ENCODE measurements at regions not wholly inside any gene's neighbourhood (a gene's known extent, or its start where the extent isn't known, plus 50 kb on each side); places are given as distances from the start of the nearest gene placed in this dataset.

- no peak for DNase-seq (ENCODE audit: low spot score)
Observed at GRCh38 chr2:5484868-5485267, 207.3 kb upstream of the SOX11 start.

GRCh38 chr2:5491523-5491922 lies 200.7 kb upstream of the SOX11 start:
- no peak for DNase-seq (ENCODE audit: low spot score)

DNA sequence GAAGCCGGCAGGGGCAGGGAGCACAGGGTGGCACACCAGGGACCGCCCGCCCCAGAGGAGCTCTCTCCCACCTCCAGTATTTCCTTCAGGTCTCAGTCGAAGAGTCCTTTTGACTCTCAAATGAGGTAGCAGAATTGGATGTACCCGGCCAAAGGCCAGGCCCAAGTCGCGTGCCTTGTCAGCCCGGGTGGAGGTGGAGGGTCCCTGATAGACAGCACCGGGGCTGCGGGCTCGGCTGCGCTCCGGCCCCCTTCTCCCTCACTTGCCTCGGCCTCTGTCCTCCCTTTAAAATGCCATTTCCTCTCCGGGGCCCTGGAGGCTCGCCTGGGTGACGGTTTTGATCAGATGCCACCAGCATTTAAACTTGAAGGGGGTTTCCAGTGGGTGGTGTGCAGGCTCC lies 198.9 kb upstream of the SOX11 start:
- DNase-seq (ENCODE audit: low spot score) = no peak

GRCh38 chr2:5494212-5494611 lies 198.0 kb upstream of the SOX11 start:
- DNase-seq (ENCODE audit: low spot score) = no peak

DNA sequence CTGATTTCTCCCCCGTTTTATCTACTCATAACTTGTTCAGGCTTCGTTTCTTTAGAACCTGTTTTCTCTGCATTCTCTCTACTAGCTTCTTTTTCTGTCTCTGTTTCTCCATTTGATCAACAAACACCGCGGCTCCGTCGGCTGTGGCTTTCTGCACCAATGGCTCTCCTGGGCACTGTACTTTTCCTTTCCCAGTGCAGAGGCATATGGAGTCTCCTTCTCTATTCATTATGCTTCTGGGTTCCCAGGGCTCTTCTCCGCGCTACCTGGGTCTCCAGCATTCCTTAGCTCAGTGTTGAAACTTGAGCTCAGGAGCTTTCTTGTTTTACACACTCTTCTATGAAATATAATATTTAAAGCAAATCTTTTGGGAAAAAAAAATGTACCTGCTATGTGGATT lies 196.6 kb upstream of the SOX11 start:
- no peak for DNase-seq (ENCODE audit: low spot score)

GRCh38 chr2:5497874-5498273 lies 194.3 kb upstream of the SOX11 start:
- DNase-seq (ENCODE audit: low spot score) = no peak

DNA sequence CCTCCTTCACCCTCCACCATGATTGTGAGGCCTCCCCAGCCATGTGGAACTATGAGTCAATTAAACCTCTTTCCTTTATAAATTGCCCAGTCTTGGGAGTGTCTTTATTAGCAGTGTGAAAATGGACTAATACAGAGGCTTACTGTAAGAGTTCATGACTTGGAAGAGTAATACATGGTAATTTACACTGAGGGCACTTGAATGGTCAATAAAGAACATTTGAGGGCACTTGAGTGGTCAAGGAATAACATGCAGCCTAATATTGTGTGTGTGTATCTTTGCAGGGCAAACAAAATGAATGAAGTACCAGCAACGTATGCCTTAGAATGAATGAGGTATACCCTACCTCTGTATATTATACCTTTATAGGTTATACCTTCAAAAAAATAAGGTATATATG lies 190.4 kb upstream of the SOX11 start:
- DNase-seq (ENCODE audit: low spot score) = no peak

- DNase-seq (ENCODE audit: low spot score) = no peak
Observed at GRCh38 chr2:5502385-5502784, 189.8 kb upstream of the SOX11 start.

DNA sequence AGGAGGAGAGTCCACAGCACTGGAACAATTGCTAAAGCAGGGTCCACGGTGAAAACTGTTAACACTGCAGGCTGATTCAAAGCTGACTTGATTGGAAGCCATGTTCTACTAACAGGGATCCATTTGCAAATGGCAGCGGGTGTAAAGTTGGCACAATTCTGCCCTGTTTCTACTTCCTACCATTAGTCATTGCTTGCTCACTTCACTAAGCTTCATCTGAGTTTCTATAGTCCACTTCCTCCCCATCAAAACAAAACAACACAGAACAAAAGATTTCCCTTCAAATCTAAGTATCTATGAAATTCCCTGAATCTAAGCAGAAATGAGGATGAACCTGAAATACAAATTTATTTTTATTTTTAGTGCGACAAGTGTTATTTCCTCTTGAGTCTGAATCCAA lies 187.4 kb upstream of the SOX11 start:
- no peak for DNase-seq (ENCODE audit: low spot score)

- no peak for DNase-seq (ENCODE audit: low spot score)
Observed at GRCh38 chr2:5507367-5507766, 184.8 kb upstream of the SOX11 start.

DNA sequence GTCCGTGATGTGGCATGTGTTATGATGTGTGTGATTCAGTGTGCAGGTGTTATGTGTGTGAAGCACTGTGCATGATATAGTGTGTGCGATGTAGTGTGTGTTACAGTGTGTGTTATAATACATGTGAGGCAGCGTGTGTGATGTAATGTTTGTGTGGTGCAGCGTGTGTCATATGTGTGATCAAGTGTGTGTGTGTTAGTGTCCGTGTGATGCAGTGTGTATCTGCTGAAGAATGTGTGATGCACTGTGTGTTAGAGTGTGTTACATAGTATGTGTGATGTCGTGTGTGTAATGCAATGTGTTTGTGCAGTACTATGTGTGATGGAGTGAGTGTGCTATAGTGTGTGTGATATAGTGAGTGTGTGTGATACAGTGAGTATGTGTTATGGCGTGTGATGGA lies 182.8 kb upstream of the SOX11 start:
- no peak for DNase-seq (ENCODE audit: low spot score)

DNA sequence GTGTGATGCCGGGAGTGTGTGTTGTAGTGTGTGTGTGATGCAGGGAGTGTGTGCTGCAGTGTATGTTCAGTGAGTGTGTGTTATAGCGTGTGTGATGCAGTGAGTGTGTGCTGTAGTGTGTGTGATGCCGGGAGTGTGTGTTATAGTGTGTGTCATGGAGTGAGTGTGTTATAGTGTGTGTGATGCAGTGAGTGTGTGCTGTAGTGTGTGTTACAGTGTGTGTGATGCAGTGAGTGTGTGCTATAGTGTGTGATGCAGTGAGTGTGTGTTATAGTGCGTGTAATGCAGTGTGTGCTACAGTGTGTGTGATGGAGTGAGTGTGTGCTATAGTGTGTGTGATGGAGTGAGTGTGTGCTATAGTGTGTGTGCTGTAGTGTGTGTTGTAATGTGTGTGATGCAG lies 182.1 kb upstream of the SOX11 start:
- no peak for DNase-seq (ENCODE audit: low spot score)

GRCh38 chr2:5515693-5516092 lies 176.5 kb upstream of the SOX11 start:
- no peak for DNase-seq (ENCODE audit: low spot score)

DNA sequence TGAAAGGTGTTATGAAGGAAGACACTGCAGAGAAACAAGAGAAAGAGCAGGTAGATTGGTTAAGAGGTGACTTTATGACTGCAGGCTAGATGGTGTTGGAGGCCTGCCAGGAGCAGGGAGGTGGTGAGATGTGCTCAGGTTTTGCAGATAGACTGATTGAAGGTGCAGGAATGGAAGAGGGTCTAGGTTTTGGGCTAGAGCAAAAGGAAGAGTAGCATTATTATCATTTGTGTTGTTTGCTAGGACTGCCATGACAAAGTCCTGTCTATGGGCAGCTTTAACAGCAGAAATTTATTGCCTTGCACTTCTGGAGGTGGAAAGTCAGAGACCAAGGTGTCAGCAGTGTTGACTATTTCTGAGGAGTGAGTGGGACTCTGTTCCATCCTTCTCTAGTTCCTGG lies 172.9 kb upstream of the SOX11 start:
- no peak for DNase-seq (ENCODE audit: low spot score)

- DNase-seq (ENCODE audit: low spot score) = no peak
Observed at GRCh38 chr2:5520463-5520972, 171.7 kb upstream of the SOX11 start.

- DNase-seq (ENCODE audit: low spot score) = no peak
Observed at GRCh38 chr2:5521461-5521860, 170.7 kb upstream of the SOX11 start.

DNA sequence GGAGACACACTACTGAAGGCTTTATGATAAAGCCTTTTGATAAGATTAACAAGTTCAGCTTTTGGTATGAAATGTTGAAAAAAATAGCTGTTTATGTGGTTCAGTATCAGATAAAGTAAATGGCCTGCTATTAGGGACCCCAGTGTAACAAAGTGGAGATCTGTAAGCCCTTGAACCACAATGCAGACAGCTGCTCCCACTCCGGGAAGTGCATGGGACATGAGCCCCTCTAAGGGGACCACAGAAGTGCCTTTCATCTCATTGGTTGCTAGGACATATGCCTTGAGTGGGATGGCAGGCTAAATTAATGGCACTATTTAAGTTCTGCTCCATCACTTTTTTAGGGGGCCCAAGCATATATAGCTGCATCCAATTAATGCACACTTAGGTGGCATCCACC lies 167.6 kb upstream of the SOX11 start:
- DNase-seq (ENCODE audit: low spot score) = no peak

DNA sequence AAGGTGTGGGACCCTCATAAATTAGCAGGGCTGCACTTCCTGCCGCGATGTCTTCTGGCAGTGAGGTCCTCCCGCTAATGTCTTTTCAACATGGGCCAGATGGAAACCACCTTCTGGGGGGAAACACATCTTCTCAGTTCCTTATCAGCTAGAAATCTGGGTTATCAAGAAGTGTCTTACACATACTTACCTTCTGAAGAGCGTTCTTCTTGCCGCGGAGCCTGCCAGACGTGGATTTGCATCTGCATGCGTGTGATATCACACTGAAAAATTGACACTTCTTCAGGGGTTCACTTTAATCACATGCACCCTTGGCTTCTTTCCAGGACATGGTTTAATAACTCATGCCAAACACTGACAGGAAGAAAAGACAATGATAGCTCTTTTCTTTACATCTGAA lies 163.5 kb upstream of the SOX11 start:
- DNase-seq (ENCODE audit: low spot score) = no peak

GRCh38 chr2:5530011-5530696 lies 162.0 kb upstream of the SOX11 start:
- DNase-seq (ENCODE audit: low spot score) = no peak

DNA sequence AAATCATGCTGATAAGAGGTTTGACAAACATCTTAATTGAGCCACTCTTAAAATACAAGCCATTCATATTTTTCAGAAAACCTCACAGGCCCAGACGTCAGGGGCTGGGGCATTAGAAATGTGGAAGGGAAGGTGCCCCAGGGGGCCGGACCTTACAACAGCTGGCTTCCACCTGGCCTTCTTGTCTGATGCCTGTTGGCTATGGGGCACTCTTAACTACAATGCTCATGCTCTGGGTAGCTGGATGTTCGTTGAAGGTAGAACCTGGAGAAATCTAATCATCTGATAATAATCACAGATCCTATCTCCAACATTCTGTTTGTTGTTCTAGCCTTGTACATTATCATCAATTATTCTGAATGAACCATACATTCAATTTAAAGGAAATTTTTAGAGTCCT lies 156.9 kb upstream of the SOX11 start:
- no peak for DNase-seq (ENCODE audit: low spot score)

- DNase-seq (ENCODE audit: low spot score) = no peak
Observed at GRCh38 chr2:5537180-5537688, 154.9 kb upstream of the SOX11 start.

GRCh38 chr2:5538313-5538712 lies 153.9 kb upstream of the SOX11 start:
- no peak for DNase-seq (ENCODE audit: low spot score)

GRCh38 chr2:5538772-5539171 lies 153.4 kb upstream of the SOX11 start:
- no peak for DNase-seq (ENCODE audit: low spot score)
